Parathyroid adenoma (tissue), 2 donors: ENCODE measurements at regions not wholly inside any gene's neighbourhood (a gene's known extent, or its start where the extent isn't known, plus 50 kb on each side); places are given as distances from the start of the nearest gene placed in this dataset.

Experiments used
- H2AFZ ChIP-seq: fragments of 300-600 bp; sonication (generic); one replicate; pipeline ENCODE4 v1.7.0; 2017; ENCODE audit warnings: antibody characterized with exemption, mild to moderate bottlenecking
- H3K27ac ChIP-seq: fragments of 300-600 bp; sonication (generic); one replicate; pipeline ENCODE4 v1.7.0; 2017
- H3K27me3 ChIP-seq: fragments of 300-600 bp; sonication (generic); one replicate; pipeline ENCODE4 v1.7.0; 2017; ENCODE audit warnings: low read length; ENCODE audit not compliant: control insufficient read depth, insufficient read depth
- H3K36me3 ChIP-seq: fragments of 300-600 bp; sonication (generic); one replicate; pipeline ENCODE4 v1.7.0; 2017; ENCODE audit warnings: low read length; ENCODE audit not compliant: control insufficient read depth, insufficient read depth
- H3K4me1 ChIP-seq: fragments of 300-600 bp; sonication (generic); one replicate; pipeline ENCODE4 v1.7.0; 2017; ENCODE audit warnings: control low read depth
- H3K4me2 ChIP-seq: fragments of 300-600 bp; sonication (generic); one replicate; pipeline ENCODE4 v1.7.0; 2017; ENCODE audit warnings: low read length
- H3K4me3 ChIP-seq: fragments of 300-600 bp; sonication (generic); one replicate; pipeline ENCODE4 v1.7.0; 2017; ENCODE audit warnings: low read depth, low read length
- H3K79me2 ChIP-seq: fragments of 300-600 bp; sonication (generic); one replicate; pipeline ENCODE4 v1.7.0; 2017; ENCODE audit warnings: control low read depth
- H3K9ac ChIP-seq: fragments of 300-600 bp; sonication (generic); one replicate; pipeline ENCODE4 v1.7.0; 2017; ENCODE audit warnings: mild to moderate bottlenecking
- H3K9me3 ChIP-seq: fragments of 300-600 bp; sonication (generic); one replicate; pipeline ENCODE4 v1.7.0; 2017; ENCODE audit warnings: low read length; ENCODE audit not compliant: control insufficient read depth
- TF ChIP-seq, protein P1 (sequence below): fragments of 300-600 bp; sonication (generic); IDR thresholded peaks from one replicate; pipeline ENCODE4 v1.7.0; 2017; ENCODE audit warnings: antibody characterized with exemption, mild to moderate bottlenecking
- donor health status: primary hyperparathyroidism.

DNA sequence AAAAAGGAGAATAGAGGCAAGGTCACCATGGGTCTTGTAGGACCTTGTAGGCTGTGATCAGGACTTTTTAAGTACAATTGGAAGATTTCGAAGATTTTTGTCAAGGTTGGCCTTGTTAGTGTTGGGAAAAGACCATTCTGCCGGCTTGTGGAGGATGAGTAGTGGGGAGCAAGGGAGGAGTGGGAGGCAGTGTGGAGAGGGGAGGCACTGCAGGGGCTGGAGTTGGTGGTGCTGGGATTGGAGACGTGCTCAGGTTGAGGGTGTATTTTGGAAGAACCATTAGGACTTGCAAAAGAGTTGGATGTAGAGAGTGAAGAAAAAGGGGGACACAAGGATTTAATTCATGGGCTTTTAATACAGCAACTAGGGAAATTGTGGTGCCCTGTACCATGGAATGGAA is 397.1 kb downstream of the TSN start:
- no peaks in the 10 kb centered on the region for H3K9me3 ChIP-seq
- no peak overlapping the region for H3K4me2 ChIP-seq
- no peak overlapping the region for H3K27ac ChIP-seq
- H3K9ac ChIP-seq: no peak overlapping the region
- H2AFZ ChIP-seq: no peak overlapping the region
- no peaks in the 10 kb centered on the region for H3K36me3 ChIP-seq
- H3K4me3 ChIP-seq: no peak overlapping the region
- H3K27me3 ChIP-seq: no peaks in the 10 kb centered on the region
- no peaks in the 10 kb centered on the region for H3K4me1 ChIP-seq
- H3K79me2 ChIP-seq: no peaks in the 10 kb centered on the region
- TF ChIP-seq, protein P1, sequence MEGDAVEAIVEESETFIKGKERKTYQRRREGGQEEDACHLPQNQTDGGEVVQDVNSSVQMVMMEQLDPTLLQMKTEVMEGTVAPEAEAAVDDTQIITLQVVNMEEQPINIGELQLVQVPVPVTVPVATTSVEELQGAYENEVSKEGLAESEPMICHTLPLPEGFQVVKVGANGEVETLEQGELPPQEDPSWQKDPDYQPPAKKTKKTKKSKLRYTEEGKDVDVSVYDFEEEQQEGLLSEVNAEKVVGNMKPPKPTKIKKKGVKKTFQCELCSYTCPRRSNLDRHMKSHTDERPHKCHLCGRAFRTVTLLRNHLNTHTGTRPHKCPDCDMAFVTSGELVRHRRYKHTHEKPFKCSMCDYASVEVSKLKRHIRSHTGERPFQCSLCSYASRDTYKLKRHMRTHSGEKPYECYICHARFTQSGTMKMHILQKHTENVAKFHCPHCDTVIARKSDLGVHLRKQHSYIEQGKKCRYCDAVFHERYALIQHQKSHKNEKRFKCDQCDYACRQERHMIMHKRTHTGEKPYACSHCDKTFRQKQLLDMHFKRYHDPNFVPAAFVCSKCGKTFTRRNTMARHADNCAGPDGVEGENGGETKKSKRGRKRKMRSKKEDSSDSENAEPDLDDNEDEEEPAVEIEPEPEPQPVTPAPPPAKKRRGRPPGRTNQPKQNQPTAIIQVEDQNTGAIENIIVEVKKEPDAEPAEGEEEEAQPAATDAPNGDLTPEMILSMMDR: no peak

DNA sequence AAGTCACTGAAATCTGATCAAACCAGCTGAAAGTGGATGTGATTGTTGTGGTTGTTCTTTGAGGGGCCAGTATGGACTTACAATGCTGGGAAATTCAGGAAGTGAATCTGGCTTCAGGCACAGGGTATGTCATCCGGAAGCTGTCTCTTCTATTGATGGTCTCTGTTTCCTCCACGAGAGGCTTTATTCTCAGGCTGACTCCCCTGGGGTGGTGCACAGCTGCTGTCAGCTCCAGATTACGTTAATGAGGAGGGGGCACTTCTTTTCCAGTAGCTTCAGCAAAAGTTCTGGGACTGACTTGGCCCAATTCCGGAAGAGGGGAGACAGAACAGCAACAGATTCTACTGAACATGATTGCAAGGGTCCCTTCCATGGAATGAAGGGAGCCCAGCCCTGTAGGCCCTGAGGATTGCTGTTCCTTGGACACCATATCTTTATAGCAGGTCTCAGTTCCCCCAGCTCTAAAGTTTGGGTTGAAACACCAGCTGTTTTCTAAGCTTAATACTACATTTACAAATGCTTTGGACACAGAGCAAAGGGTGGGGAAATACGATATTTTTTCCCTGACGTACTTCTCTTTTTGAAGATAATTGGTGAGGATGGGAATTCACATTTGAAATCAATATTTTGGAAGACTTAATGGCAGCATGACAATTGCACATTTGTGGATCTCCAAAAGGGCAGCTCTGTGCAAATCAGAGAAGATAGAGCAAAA is 400.9 kb downstream of the TSN start:
- Histone ChIP-seq H3K27ac (no peak overlapping the region), H3K79me2 (no peaks in the 10 kb centered on the region), H3K9me3 (no peaks in the 10 kb centered on the region), H3K4me1 (no peaks in the 10 kb centered on the region), H2AFZ (no peak overlapping the region), H3K4me3 (no peak overlapping the region), H3K36me3 (no peaks in the 10 kb centered on the region), H3K27me3 (no peaks in the 10 kb centered on the region), H3K9ac (no peak overlapping the region), H3K4me2 (no peak overlapping the region)
- TF ChIP-seq, protein P1: no peak

DNA sequence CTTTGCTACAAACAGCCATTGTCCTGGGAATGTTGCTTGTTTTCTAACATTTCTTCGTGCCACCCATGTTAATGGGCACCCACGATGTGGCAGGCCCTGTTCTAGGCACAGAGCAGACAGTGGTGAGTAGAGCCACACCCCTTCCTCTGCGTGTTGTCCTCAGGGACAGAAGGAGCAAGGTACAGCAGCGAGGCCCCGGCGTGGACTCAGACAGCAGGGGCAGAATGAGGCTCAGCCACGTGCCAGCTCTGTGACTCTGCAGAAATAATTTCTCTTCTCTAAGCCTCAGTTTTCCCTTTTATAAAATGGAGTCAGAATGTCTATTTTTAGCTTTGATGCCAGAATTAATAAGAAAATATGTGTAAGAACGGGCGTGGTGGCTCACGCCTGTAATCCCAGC is 401.7 kb downstream of the TSN start:
- Histone ChIP-seq H3K9ac (no peak overlapping the region), H3K36me3 (no peaks in the 10 kb centered on the region), H3K4me2 (no peak overlapping the region), H2AFZ (no peak overlapping the region), H3K27ac (no peak overlapping the region), H3K9me3 (no peaks in the 10 kb centered on the region), H3K27me3 (no peaks in the 10 kb centered on the region), H3K4me3 (no peak overlapping the region), H3K4me1 (no peaks in the 10 kb centered on the region), H3K79me2 (no peaks in the 10 kb centered on the region)
- TF ChIP-seq, protein P1: no peak

DNA sequence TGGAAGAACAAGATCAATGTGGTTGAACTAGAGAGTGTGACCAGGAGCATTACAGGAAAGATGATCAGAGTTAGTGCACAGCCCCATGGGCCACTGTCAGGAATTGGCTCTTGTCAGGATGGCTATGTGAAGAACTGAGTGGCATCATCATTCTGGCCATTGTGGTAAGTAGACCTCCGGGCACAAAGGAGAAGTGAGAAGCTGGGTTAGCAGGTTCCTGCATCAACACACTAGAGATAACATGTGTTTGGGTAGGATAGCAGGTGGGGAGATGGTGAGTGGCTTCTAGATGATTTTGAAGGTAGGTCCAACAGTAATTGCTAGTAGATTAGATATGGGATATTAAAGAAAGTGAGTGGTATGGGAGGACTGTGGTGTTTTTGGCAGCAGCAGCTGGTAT is 408.2 kb downstream of the TSN start:
- no peak overlapping the region for H3K4me3 ChIP-seq
- no peaks in the 10 kb centered on the region for H3K9me3 ChIP-seq
- H3K27me3 ChIP-seq: no peaks in the 10 kb centered on the region
- H3K79me2 ChIP-seq: no peaks in the 10 kb centered on the region
- no peak overlapping the region for H3K27ac ChIP-seq
- H3K4me2 ChIP-seq: no peak overlapping the region
- no peaks in the 10 kb centered on the region for H3K36me3 ChIP-seq
- TF ChIP-seq, protein P1: no peak
- no peaks in the 10 kb centered on the region for H3K4me1 ChIP-seq
- H2AFZ ChIP-seq: no peak overlapping the region
- H3K9ac ChIP-seq: no peak overlapping the region

DNA sequence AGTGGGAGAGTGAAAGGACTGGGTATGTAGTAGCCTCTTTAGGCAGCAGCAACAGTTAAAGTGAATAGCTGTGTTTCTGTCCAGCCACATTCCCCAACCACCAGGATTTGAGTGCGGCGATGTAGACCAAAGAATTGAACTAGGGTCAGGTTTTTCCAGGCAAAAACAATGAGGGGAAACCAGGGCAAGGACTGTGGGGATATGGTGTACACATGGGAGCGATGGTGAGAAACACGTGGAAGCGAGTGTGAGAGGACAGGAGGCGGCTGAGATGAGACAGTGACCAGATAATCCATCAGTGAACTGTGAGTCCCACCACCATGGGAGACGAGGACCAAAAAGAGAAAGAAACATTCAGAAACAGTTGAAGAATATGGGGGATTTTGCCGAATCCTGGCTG is 409.5 kb downstream of the TSN start:
- H3K27ac ChIP-seq: no peak overlapping the region
- TF ChIP-seq, protein P1: no peak
- H3K9ac ChIP-seq: no peak overlapping the region
- H3K79me2 ChIP-seq: no peaks in the 10 kb centered on the region
- no peak overlapping the region for H3K4me2 ChIP-seq
- no peak overlapping the region for H3K4me3 ChIP-seq
- no peak overlapping the region for H2AFZ ChIP-seq
- H3K36me3 ChIP-seq: no peaks in the 10 kb centered on the region
- no peaks in the 10 kb centered on the region for H3K4me1 ChIP-seq
- no peaks in the 10 kb centered on the region for H3K9me3 ChIP-seq
- H3K27me3 ChIP-seq: no peaks in the 10 kb centered on the region
